Choroid plexus epithelial cell (primary cell): ENCODE measurements at regions not wholly inside any gene's neighbourhood (a gene's known extent, or its start where the extent isn't known, plus 50 kb on each side); places are given as distances from the start of the nearest gene placed in this dataset.

Experiments
- DNase-seq: peaks from one replicate; pipeline ENCODE4 v3.0.0-alpha.2; 2010; ENCODE audit warnings: low read depth
- H3K4me3 ChIP-seq: 2 replicates; pipeline ENCODE4 v1.5.1; 2011; ENCODE audit warnings: low read depth, mild to moderate bottlenecking, control low read depth, low read length, moderate library complexity
- TF ChIP-seq, protein P1 (sequence below): conservative IDR thresholded peaks from 2 replicates; pipeline ENCODE4 v1.5.1; 2011; ENCODE audit warnings: low read depth, mild to moderate bottlenecking, control low read depth, inconsistent platforms, low read length, moderate library complexity

DNA sequence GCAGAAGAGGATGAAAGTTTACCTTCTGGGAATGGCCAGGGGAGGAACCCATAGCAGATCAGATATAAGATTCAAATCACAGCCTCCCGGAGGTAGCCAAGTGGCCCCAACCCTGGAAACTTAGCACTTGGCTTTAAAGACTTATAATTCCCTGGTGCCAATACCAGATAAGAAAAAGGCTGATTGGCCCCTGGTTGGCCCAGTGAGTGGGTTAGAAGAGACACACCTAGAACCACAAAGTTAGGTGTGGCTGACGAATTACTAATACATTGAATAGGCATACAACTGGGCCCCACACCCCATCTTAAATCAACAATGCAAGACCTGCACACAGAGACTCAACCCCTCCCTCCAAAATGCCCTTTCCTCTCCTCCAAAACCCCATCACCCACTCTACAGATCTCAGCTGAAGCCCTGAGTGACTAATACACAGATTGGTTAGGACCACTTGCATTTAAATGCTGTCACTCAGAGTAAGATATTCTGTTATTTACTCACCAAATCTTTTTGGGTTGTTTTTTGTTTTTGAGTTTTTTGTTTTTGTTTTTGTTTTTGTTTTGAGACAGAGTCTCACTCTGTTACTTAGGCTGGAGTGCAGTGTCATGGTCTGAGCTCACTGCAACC lies 315.4 kb upstream of the JARID2 start:
- no peak overlapping the region for H3K4me3 ChIP-seq
- DNase-seq, result no peak
- TF ChIP-seq, protein P1, sequence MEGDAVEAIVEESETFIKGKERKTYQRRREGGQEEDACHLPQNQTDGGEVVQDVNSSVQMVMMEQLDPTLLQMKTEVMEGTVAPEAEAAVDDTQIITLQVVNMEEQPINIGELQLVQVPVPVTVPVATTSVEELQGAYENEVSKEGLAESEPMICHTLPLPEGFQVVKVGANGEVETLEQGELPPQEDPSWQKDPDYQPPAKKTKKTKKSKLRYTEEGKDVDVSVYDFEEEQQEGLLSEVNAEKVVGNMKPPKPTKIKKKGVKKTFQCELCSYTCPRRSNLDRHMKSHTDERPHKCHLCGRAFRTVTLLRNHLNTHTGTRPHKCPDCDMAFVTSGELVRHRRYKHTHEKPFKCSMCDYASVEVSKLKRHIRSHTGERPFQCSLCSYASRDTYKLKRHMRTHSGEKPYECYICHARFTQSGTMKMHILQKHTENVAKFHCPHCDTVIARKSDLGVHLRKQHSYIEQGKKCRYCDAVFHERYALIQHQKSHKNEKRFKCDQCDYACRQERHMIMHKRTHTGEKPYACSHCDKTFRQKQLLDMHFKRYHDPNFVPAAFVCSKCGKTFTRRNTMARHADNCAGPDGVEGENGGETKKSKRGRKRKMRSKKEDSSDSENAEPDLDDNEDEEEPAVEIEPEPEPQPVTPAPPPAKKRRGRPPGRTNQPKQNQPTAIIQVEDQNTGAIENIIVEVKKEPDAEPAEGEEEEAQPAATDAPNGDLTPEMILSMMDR, result no peak

DNA sequence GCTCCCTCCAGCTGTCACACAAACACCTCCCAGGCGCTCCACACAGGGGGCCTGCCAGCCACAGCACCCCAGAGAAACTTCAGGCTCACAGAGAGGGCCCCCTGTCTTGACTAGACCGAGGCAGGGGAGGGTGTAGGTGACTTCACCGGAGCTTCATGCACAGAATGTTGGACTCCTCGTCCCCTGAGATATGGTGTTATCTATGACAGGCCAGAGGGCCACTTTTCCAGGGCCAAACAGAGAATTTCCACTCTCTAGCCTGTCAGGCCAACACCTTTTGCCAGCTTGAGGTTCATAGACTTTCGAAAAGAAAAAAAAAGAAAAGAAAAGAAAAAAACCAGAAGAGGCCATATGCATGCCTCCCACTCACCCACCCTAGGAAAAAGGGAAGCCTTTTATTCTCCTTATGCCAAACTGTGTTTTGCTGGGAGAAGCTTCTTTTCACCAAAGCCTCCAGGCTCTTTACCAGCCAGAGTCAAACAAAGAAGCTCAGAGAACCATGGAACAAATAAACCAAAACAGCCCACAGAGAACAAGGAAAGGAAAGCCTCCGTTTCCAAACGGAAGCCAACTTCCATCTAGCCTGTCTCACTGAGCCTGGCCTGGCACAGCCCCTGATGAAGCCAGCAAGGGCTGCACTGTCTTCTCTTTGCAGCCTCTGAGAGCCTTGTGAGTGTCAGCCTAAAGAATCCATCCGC lies 313.2 kb upstream of the JARID2 start:
- no peak overlapping the region for H3K4me3 ChIP-seq
- no peak for DNase-seq
- TF ChIP-seq, protein P1, result no peak

DNA sequence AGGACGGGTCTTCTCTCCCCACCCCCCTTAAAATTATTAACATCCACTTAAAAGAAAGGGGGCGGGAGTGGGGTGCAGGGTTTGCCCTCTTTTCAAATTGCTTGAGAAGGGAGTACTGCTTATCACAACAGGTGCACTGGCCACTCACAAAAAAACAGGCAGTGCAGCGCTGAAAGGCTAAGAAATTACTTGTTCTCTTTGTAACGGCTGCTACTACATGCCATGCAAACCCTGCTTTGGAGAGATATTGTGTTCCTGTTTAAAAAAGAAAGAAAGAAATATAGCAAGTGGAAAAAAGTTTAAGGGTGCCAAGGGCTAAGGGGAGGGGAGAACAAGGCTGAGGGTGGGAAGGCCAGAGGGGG lies 312.7 kb upstream of the JARID2 start:
- TF ChIP-seq, protein P1, result no peak
- no peak overlapping the region for H3K4me3 ChIP-seq
- no peak for DNase-seq

DNA sequence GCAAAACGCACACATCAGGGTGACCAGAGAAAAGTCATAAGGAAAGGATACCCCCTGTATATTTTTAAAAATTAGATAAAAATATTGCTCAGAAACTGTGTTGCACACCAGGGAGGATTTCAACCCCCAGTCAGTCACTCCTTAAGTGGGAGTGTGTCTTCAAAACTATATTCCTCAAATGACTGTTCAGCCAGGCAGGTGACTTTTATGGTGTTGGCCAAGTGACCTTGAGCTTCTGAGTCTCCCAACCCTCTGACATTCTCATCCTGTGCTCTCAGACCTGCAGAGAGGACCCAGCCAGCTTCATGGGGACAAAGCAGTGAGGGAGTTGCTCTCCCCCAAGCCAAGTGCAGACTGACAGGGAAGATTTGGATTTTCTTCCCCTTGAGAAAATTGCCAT lies 311.9 kb upstream of the JARID2 start:
- TF ChIP-seq, protein P1, result no peak
- H3K4me3 ChIP-seq, result no peak overlapping the region
- no peak for DNase-seq

DNA sequence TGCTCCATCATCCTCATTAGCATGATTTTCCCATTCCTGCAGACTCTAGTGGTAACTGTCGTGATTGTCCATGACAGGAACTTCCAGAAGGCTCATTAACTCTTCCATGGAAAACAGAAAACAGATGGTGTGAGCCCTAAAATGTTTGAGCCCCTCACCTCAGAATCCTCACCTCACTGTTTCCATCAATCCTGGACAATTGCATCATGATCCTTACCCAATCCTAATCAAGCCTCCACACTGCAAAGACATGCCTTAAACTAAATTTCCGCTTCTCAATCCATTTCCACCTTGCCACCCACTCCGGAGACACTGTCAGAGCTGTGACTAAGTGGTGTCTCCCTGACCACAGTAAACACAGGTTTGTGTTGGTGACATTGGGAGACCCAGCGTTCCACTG lies 311.0 kb upstream of the JARID2 start:
- TF ChIP-seq, protein P1, result no peak
- no peak overlapping the region for H3K4me3 ChIP-seq
- no peak for DNase-seq

DNA sequence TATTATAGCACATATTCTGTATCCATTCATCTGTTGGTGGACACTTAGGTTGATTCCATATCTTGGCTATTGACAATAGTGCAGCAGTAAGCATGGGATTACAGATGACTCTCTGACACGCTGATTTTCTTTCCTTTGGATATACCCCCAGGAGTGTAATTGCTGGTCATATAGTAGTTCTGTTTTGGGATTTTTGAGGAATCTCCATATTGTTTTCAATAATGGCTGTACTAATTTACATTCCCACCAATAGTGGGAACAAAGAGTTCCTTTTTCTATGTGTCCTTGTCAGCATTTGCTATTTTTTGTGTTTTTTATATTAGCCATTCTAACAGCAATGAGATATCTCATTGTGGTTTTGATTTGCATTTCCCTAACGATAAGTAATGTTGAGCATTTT lies 309.0 kb upstream of the JARID2 start:
- TF ChIP-seq, protein P1, result no peak
- H3K4me3 ChIP-seq, result no peak overlapping the region
- DNase-seq, result no peak

DNA sequence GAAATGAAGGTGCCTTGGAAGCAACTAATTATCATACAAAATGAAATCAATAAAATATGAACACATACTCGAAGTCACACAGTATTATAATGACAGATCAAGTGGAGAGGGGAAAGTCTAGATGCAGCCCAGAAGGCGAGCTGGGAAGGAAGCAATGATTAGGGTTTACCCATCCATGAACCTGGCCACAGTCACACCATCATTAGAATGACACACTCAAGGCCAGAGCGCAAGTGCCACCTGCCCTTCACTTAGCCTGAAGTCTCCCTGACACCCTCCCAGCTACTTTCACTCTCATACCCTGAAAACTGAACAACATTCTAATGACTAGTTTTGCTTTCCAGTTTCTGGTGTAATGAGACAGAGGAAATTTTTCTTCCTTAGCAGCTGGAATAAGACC lies 302.8 kb upstream of the JARID2 start:
- TF ChIP-seq, protein P1, result no peak
- H3K4me3 ChIP-seq, result no peak overlapping the region
- no peak for DNase-seq
